Activated naive CD4-positive, alpha-beta T cell treated with anti-CD3 and anti-CD28 coated beads, Interleukin-2, amount 10 ng/mL, durations not matched to agents 7 days and 5 days (primary cell): ENCODE measurements at regions not wholly inside any gene's neighbourhood (a gene's known extent, or its start where the extent isn't known, plus 50 kb on each side); places are given as distances from the start of the nearest gene placed in this dataset.

Experiments used
- CTCF ChIA-PET: fragments of 350-600 bp; sonication (Branson Sonifier 250); formaldehyde crosslinking; loops from one replicate; lab custom pipeline; 2021; ENCODE audit warnings: antibody characterized with exemption; lab: Charles Lee
- DNase-seq: peaks from one replicate; pipeline ENCODE4 v3.0.0-alpha.2; 2020
- H3K27ac Mint-ChIP-seq: one replicate; pipeline ENCODE4 v1.8.0; 2021; ENCODE audit warnings: mild to moderate bottlenecking, moderate library complexity, mixed read lengths
- H3K27me3 Mint-ChIP-seq: one replicate; pipeline ENCODE4 v1.8.0; 2021; ENCODE audit warnings: mild to moderate bottlenecking, mixed read lengths
- H3K36me3 Mint-ChIP-seq: one replicate; pipeline ENCODE4 v1.8.0; 2021; ENCODE audit warnings: mixed read lengths
- H3K4me1 Mint-ChIP-seq: one replicate; pipeline ENCODE4 v1.8.0; 2021; ENCODE audit warnings: mixed read lengths
- H3K4me3 Mint-ChIP-seq: one replicate; pipeline ENCODE4 v1.8.0; 2021; ENCODE audit warnings: mild to moderate bottlenecking, moderate library complexity, mixed read lengths
- H3K9me3 Mint-ChIP-seq: one replicate; pipeline ENCODE4 v1.8.0; 2021; ENCODE audit warnings: mixed read lengths

- Mint-ChIP-seq H3K9me3 (peaks cover 4% of the 10 kb centered on the region), H3K36me3 (no peaks in the 10 kb centered on the region), H3K27me3 (no peaks in the 10 kb centered on the region), H3K4me1 (no peaks in the 10 kb centered on the region), H3K4me3 (no peak overlapping the region), H3K27ac (no peak overlapping the region)
- CTCF ChIA-PET = no interaction called here
- no peak for DNase-seq
These were observed 200.0 kb downstream of the AASDHPPT start for GRCh38 chr11:106277484-106277883.

DNA sequence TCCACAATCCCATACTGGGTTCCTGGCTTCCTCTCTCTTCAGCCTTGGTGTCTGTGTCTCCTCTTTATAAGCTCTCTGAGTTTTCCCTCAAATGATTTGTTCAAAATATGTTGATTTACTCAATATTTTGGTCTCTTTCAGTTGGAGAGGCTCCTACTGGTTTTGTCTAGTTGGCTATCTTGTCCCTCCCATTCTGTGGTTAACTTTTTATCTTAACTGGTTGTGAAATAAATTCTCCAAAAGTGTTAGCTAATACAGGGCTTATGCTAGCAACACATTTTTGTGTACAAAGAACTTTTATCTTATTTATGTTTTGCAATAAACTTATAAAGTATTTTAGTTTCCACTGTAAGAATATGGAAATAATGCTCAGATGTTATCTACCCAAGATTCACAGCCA is 200.9 kb downstream of the AASDHPPT start:
- Mint-ChIP-seq H3K27ac (no peak overlapping the region), H3K27me3 (no peaks in the 10 kb centered on the region), H3K36me3 (no peaks in the 10 kb centered on the region), H3K9me3 (peaks cover 4% of the 10 kb centered on the region), H3K4me3 (no peak overlapping the region), H3K4me1 (no peaks in the 10 kb centered on the region)
- CTCF ChIA-PET = no interaction called here
- DNase-seq = no peak

- Mint-ChIP-seq H3K4me1 (no peaks in the 10 kb centered on the region), H3K27me3 (no peaks in the 10 kb centered on the region), H3K9me3 (no peaks in the 10 kb centered on the region), H3K27ac (no peak overlapping the region), H3K4me3 (no peak overlapping the region), H3K36me3 (no peaks in the 10 kb centered on the region)
- no peak for DNase-seq
- CTCF ChIA-PET = no interaction called here
These were observed 202.6 kb downstream of the AASDHPPT start for GRCh38 chr11:106280036-106280435.

GRCh38 chr11:106281455-106282173 is 204.2 kb downstream of the AASDHPPT start:
- no peak for DNase-seq
- CTCF ChIA-PET = no interaction called here

DNA sequence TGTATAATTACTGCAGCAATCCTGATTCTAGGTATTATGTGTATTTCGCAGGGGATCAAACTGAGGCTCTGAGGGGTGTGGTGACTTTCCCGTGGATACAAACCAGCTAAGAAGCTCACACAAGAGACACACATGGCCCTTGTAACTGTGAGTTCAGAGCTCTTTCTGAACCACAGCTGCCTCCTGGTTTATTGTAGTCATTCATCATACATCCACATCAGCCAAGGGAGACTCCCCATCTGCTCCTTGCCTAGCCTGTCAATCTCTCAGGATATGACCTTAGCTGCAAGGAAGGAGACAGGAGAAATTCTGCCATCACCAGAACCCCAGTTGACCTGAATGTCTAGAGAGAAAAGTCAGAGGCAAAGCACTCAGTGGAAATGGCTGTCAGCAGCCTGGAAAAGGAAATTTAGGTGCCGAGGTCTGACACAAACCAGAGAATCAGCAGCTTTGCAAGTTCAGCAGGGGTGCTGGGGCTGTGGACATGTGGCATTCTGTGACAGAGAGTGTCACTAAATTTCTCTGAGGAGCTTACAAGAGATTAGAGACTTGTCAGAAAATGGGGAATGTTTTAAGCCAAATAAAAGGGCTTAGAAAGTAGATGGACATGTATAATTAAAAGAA is 209.5 kb downstream of the AASDHPPT start:
- no peaks in the 10 kb centered on the region for H3K27me3 Mint-ChIP-seq
- no peak overlapping the region for H3K4me3 Mint-ChIP-seq
- H3K36me3 Mint-ChIP-seq = no peaks in the 10 kb centered on the region
- no peaks in the 10 kb centered on the region for H3K4me1 Mint-ChIP-seq
- no peak for DNase-seq
- CTCF ChIA-PET = interaction anchor here (0.8 kb wide), 1 partner anchor 33 kb away, joined by 3 read pairs; no protein-coding TSS in a partner anchor
- H3K27ac Mint-ChIP-seq = no peak overlapping the region
- H3K9me3 Mint-ChIP-seq = no peaks in the 10 kb centered on the region

More at GRCh38 chr11:106281455-106282173, 204.2 kb downstream of the AASDHPPT start:
- H3K4me1 Mint-ChIP-seq = no peaks in the 10 kb centered on the region
- H3K36me3 Mint-ChIP-seq = no peaks in the 10 kb centered on the region
- H3K27me3 Mint-ChIP-seq = no peaks in the 10 kb centered on the region
- H3K4me3 Mint-ChIP-seq = no peak overlapping the region
- no peaks in the 10 kb centered on the region for H3K9me3 Mint-ChIP-seq
- no peak overlapping the region for H3K27ac Mint-ChIP-seq

GRCh38 chr11:106288057-106288456 is 210.6 kb downstream of the AASDHPPT start:
- no peaks in the 10 kb centered on the region for H3K4me1 Mint-ChIP-seq
- CTCF ChIA-PET = no interaction called here

GRCh38 chr11:106288822-106289387 is 211.4 kb downstream of the AASDHPPT start:
- H3K9me3 Mint-ChIP-seq = no peaks in the 10 kb centered on the region

More at GRCh38 chr11:106288057-106288456, 210.6 kb downstream of the AASDHPPT start:
- no peak for DNase-seq
- Mint-ChIP-seq H3K36me3 (no peaks in the 10 kb centered on the region), H3K9me3 (no peaks in the 10 kb centered on the region), H3K4me3 (no peak overlapping the region), H3K27me3 (no peaks in the 10 kb centered on the region), H3K27ac (no peak overlapping the region)

DNA sequence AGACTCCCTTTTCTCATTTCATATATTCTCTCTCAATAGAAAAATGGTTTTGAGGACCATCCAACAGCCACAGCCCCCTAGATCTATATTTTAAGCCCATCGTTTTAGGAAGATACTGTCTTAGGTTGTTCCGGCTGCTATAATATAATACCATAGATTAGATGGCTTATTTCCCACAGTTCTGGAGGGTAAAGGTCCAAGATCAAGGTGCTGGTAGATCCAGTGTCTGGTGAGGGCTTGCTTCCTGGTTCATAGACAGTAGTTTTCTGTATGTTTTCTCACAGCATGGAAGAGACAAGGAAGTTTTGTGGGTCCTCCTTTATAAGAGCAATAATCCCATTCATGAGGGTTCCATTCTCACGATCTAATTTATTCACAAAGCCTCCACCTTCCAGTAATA is 215.1 kb downstream of the AASDHPPT start:
- H3K9me3 Mint-ChIP-seq = peaks cover 3% of the 10 kb centered on the region

More at GRCh38 chr11:106288822-106289387, 211.4 kb downstream of the AASDHPPT start:
- no peak overlapping the region for H3K27ac Mint-ChIP-seq
- no peaks in the 10 kb centered on the region for H3K36me3 Mint-ChIP-seq
- no peaks in the 10 kb centered on the region for H3K4me1 Mint-ChIP-seq
- no peaks in the 10 kb centered on the region for H3K27me3 Mint-ChIP-seq
- no peak overlapping the region for H3K4me3 Mint-ChIP-seq
- DNase-seq = no peak
- CTCF ChIA-PET = no interaction called here

GRCh38 chr11:106295974-106296373 is 218.5 kb downstream of the AASDHPPT start:
- H3K4me1 Mint-ChIP-seq = no peaks in the 10 kb centered on the region
- H3K27me3 Mint-ChIP-seq = no peaks in the 10 kb centered on the region
- peaks cover 15% of the 10 kb centered on the region for H3K9me3 Mint-ChIP-seq
- no peak overlapping the region for H3K27ac Mint-ChIP-seq
- H3K36me3 Mint-ChIP-seq = no peaks in the 10 kb centered on the region
- CTCF ChIA-PET = no interaction called here
- no peak overlapping the region for H3K4me3 Mint-ChIP-seq
- no peak for DNase-seq

More for the DNA sequence above, 215.1 kb downstream of the AASDHPPT start:
- Mint-ChIP-seq H3K36me3 (no peaks in the 10 kb centered on the region), H3K4me1 (no peaks in the 10 kb centered on the region), H3K27ac (no peak overlapping the region), H3K27me3 (no peaks in the 10 kb centered on the region), H3K4me3 (no peak overlapping the region)
- no peak for DNase-seq
- CTCF ChIA-PET = no interaction called here

DNA sequence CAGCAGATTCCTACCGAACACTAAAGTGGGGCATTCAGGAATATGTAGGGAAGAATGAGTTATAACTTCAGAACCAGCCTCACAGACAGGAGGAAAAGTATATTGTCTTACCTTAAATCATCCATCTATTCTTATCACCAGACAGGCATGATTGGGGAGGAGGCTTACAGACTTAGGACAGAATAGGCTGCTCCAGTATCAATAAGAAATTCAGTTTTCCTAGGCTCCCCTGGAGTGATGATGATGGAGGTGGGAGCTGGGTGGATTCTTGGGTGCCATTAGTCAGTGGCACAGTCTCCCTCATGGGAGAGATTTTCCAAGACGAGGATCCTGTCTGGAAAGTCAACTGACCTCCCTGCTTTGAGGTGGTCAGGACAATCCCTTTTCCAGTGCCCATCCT is 225.0 kb downstream of the AASDHPPT start:
- H3K4me3 Mint-ChIP-seq = no peak overlapping the region
- no peak overlapping the region for H3K27ac Mint-ChIP-seq
- DNase-seq = no peak
- CTCF ChIA-PET = interaction anchor here (1.5 kb wide), 1 partner anchor 17 kb away, joined by 5 read pairs; no protein-coding TSS in a partner anchor
- H3K36me3 Mint-ChIP-seq = no peaks in the 10 kb centered on the region
- no peaks in the 10 kb centered on the region for H3K27me3 Mint-ChIP-seq
- no peaks in the 10 kb centered on the region for H3K4me1 Mint-ChIP-seq
- peaks cover 31% of the 10 kb centered on the region for H3K9me3 Mint-ChIP-seq

DNA sequence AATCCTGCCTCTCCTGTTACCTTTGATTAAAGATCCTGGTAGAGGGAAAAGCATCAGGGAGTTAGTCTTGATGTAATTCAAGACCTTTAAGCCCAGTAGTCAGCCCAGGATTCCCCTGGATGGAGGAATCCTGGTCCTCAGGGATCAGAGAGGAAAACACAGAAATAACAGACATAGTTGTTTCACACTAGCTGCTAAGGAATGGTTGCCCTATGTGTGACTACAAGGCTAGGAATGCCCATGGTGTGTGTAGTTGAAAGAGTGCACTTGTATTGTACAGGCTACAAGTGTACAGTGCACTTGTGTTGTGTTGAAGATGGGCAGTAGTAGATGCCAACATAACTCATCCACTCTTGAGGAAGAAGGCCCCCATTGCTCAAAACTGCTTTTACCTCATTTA is 226.8 kb downstream of the AASDHPPT start:
- Mint-ChIP-seq H3K36me3 (no peaks in the 10 kb centered on the region), H3K9me3 (peaks cover 24% of the 10 kb centered on the region), H3K4me3 (no peak overlapping the region), H3K4me1 (no peaks in the 10 kb centered on the region), H3K27ac (no peak overlapping the region), H3K27me3 (no peaks in the 10 kb centered on the region)
- no peak for DNase-seq
- CTCF ChIA-PET = no interaction called here

DNA sequence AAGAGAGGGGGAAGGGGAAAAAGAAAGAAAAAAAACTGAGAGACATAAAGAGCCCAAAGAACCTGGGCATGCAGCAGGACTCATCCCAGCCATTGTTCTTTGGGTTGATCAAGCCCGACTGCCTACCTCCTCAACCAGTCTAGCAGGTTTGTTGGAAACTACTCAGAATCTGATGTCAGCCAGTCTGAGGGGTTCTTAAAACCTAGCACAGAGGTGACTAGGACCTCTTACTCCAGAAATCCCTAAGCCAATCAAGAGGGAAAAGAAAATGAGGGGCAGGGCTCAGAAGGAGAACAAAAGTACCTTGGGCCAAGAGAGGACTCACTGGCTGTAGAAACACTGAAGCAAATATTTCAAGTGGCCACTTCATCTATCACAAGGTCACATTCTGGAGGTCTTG is 228.0 kb downstream of the AASDHPPT start:
- peaks cover 22% of the 10 kb centered on the region for H3K9me3 Mint-ChIP-seq
- no peaks in the 10 kb centered on the region for H3K4me1 Mint-ChIP-seq
- CTCF ChIA-PET = no interaction called here
- H3K4me3 Mint-ChIP-seq = no peak overlapping the region
- no peak for DNase-seq
- no peaks in the 10 kb centered on the region for H3K36me3 Mint-ChIP-seq
- H3K27me3 Mint-ChIP-seq = no peaks in the 10 kb centered on the region
- no peak overlapping the region for H3K27ac Mint-ChIP-seq

DNA sequence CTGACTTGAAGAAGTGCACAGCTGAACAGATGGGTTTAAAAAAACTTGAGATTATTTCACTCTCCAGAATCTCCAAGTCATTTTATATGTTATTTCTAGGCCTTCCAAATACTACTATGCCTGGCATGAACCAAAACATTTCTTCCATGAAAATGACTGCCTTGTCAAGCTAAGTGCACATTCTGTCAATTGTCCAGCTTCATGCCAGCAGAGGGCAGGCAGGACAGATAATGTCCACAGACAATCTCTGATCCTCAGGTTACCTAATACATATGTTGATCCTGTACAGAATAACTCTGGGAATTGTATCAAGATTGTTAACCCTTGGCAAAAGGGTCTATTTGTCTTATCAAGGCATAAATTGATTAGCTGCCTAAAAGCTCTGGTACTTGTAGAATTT is 229.5 kb downstream of the AASDHPPT start:
- Mint-ChIP-seq H3K36me3 (no peaks in the 10 kb centered on the region), H3K4me1 (no peaks in the 10 kb centered on the region), H3K9me3 (peaks cover 18% of the 10 kb centered on the region), H3K27me3 (no peaks in the 10 kb centered on the region), H3K27ac (no peak overlapping the region), H3K4me3 (no peak overlapping the region)
- CTCF ChIA-PET = interaction anchor here (2.1 kb wide), 1 partner anchor 13 kb away, joined by 7 read pairs; no protein-coding TSS in a partner anchor
- no peak for DNase-seq

- DNase-seq = no peak
- Mint-ChIP-seq H3K27me3 (no peaks in the 10 kb centered on the region), H3K4me3 (no peak overlapping the region), H3K4me1 (no peaks in the 10 kb centered on the region), H3K36me3 (no peaks in the 10 kb centered on the region), H3K27ac (no peak overlapping the region), H3K9me3 (peaks cover 5% of the 10 kb centered on the region)
- CTCF ChIA-PET = no interaction called here
These were observed 231.7 kb downstream of the AASDHPPT start for GRCh38 chr11:106309070-106309684.
